ENCODE measurements at regions not wholly inside any gene's neighbourhood (a gene's known extent, or its start where the extent isn't known, plus 50 kb on each side); places are given as distances from the start of the nearest gene placed in this dataset.

DNA sequence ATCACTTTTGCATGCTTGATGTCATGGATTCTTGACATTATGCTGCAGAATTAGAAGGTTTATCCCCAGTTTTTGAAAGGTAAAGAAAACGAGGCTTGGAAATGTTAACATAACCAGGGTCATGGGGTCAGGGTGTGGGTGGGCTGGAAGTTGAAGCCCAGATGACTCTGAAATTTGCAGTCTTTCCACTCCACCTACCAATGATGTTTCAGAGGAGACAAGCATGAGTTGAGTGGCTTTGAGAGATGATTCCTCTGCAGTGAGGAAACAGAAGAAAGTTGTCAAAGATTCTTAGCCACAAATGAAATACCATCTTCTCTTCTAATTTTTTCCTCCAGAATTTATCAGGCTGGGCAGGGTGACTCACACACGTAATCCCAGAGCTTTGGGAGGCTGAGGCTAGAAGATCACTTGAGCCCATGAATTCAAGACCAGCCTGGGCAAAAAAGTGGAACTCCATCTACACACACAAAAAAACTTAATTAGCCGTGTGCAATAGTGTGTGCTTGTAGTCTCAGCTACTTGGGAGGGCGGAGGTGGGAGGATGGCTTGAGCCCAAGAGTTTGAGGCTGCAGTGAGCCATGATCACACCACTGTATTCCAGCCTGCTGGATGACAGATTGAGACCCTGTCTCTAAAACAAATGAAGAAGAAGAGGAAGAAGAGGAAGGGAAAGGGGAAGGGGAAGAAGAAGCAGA lies 239.1 kb upstream of the AUTS2 start (continued):
- TF ChIP-seq, protein P1, sequence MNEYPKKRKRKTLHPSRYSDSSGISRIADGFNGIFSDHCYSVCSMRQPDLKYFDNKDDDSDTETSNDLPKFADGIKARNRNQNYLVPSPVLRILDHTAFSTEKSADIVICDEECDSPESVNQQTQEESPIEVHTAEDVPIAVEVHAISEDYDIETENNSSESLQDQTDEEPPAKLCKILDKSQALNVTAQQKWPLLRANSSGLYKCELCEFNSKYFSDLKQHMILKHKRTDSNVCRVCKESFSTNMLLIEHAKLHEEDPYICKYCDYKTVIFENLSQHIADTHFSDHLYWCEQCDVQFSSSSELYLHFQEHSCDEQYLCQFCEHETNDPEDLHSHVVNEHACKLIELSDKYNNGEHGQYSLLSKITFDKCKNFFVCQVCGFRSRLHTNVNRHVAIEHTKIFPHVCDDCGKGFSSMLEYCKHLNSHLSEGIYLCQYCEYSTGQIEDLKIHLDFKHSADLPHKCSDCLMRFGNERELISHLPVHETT (tag by site-specific recombination; IDR thresholded peaks at IDR 0.05), result no peak
- TF ChIP-seq GLIS2 (tag by site-specific recombination; IDR thresholded peaks at IDR 0.05) (no peak), SETDB1 (IDR thresholded peaks at IDR 0.05; ENCODE audit: insufficient read length, low read length) (no peak)
- TF ChIP-seq, protein P2, sequence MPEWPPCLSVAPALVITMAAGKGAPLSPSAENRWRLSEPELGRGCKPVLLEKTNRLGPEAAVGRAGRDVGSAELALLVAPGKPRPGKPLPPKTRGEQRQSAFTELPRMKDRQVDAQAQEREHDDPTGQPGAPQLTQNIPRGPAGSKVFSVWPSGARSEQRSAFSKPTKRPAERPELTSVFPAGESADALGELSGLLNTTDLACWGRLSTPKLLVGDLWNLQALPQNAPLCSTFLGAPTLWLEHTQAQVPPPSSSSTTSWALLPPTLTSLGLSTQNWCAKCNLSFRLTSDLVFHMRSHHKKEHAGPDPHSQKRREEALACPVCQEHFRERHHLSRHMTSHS (tag by site-specific recombination; IDR thresholded peaks at IDR 0.05), result no peak

DNA sequence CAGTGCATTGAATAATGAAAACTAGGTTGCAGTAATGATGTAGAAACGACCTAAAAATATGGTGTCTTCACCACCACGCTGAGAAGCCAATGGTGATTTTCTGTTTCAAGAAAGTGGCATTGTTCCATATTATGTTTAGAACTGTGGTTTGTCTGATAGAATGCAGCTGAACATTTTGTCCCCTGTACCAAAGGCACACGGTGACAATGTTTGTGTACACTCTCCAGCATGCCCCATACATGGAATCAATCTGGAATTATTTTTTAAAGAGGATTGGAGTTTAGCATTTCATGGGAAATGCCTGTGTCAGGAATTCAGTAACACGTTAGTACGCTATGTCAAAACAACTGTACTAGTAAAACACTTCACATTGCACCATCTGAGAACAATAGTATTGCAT lies 237.4 kb upstream of the AUTS2 start:
- Histone ChIP-seq H3K4me3 (ENCODE audit: low read depth, low read length) (no peak overlapping the region), H3K27ac (ENCODE audit: extremely low read depth, low read depth, low read length) (no peak overlapping the region), H3K4me1 (ENCODE audit: control insufficient read depth, insufficient read depth, low read length) (peaks cover 3% of the 10 kb centered on the region), H3K36me3 (ENCODE audit: control insufficient read depth in 2 of 2, insufficient read depth in 1 of 2, low read length in 2 of 2) (no peaks in the 10 kb centered on the region), H3K9me3 (ENCODE audit: control insufficient read depth, insufficient read depth, low read depth, low read length) (no peaks in the 10 kb centered on the region)
- CTCF ChIA-PET, result no interaction called here
- TF ChIP-seq EGR2 (tag by site-specific recombination; IDR thresholded peaks at IDR 0.05; ENCODE audit: low read depth), result no peak
- TF ChIP-seq ZNF585B (tag by site-specific recombination; IDR thresholded peaks at IDR 0.05), result peak; percentile 33; the same call in 1 of the 2 replicates
- POLR2A ChIA-PET, result no interaction called here

DNA sequence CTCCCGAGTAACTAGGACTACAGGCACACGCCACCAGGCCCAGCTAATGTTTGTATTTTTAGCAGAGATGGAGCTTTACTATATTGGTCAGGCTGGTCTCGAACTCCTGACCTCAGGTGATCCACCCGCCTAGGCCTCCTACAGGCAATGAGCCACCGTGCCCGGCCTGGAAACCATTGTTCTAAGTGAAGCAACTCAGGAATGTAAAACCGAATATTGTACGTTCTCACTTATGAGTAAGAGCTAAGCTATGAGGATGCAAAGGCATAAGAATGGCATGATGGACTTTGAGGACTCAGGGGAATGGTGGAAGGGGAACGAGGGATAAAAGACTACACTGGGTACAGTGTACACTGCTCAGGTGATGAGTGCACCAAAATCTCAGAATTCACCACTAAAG lies 235.1 kb upstream of the AUTS2 start:
- TF ChIP-seq, protein P3, sequence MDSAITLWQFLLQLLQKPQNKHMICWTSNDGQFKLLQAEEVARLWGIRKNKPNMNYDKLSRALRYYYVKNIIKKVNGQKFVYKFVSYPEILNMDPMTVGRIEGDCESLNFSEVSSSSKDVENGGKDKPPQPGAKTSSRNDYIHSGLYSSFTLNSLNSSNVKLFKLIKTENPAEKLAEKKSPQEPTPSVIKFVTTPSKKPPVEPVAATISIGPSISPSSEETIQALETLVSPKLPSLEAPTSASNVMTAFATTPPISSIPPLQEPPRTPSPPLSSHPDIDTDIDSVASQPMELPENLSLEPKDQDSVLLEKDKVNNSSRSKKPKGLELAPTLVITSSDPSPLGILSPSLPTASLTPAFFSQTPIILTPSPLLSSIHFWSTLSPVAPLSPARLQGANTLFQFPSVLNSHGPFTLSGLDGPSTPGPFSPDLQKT (IDR thresholded peaks at IDR 0.05; ENCODE audit: borderline replicate concordance, low read depth, low read length), result no peak
- TF ChIP-seq ZNF701 (tag by site-specific recombination; IDR thresholded peaks at IDR 0.05), result no peak
- no peak for TF ChIP-seq SP3 (tag by site-specific recombination; IDR thresholded peaks at IDR 0.05)
- no peak for TF ChIP-seq ZNF623 (tag by site-specific recombination; IDR thresholded peaks at IDR 0.05)
- H3K36me3 ChIP-seq (ENCODE audit: control insufficient read depth in 2 of 2, insufficient read depth in 1 of 2, low read length in 2 of 2), result no peaks in the 10 kb centered on the region
- ChIA-PET POLR2A (no interaction called here), CTCF (no interaction called here)
- H3K27ac ChIP-seq (ENCODE audit: extremely low read depth, low read depth, low read length), result no peak overlapping the region
- H3K9me3 ChIP-seq (ENCODE audit: control insufficient read depth, insufficient read depth, low read depth, low read length), result no peaks in the 10 kb centered on the region
- H3K4me1 ChIP-seq (ENCODE audit: control insufficient read depth, insufficient read depth, low read length), result peaks cover 7% of the 10 kb centered on the region
- H3K4me3 ChIP-seq (ENCODE audit: low read depth, low read length), result no peak overlapping the region

DNA sequence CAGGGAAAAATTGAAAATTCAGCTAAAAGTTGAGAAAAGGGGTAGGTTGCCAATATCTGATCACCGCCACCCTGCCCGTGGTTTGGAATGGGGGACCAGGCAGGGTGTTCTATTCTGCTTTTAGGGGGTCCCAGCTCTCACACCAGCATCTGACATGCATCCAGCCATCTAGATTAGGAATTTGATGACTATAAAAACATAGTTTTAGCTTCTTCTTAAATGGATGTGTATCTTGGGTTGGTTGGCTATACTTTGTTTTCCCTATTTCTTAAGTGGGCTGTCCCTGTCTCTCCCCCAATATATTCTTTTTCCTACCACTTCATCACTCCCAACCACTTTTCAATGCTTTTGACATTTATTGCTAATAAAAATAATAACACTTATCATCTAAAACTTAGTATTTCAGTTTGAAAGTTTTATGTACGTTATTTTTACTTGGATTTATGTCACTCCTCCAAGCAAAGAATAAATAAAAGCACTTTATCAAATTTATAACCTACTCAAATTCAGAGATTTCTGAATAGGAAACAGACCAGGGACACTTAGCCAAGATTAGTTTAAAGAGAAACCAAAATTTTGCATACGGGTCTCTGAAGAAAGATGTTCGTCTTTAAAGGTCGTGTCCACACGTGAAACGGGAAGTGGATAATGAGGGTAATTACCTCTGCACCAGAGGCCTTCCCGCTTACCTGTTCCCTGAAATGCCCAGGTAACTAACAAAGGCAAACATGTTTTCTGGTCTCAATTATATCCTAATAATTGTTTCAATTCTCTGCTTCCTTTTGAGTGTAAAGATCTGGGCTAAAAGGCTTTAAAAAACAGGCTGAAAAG lies 233.2 kb upstream of the AUTS2 start:
- Histone ChIP-seq H3K27ac (ENCODE audit: extremely low read depth, low read depth, low read length) (no peak overlapping the region), H3K4me1 (ENCODE audit: control insufficient read depth, insufficient read depth, low read length) (peaks cover 7% of the 10 kb centered on the region), H3K36me3 (ENCODE audit: control insufficient read depth in 2 of 2, insufficient read depth in 1 of 2, low read length in 2 of 2) (no peaks in the 10 kb centered on the region), H3K4me3 (ENCODE audit: low read depth, low read length) (no peak overlapping the region), H3K9me3 (ENCODE audit: control insufficient read depth, insufficient read depth, low read depth, low read length) (no peaks in the 10 kb centered on the region)
- TF ChIP-seq ZNF335 (tag by site-specific recombination; conservative IDR thresholded peaks at IDR 0.05) (no peak), ZNF184 (tag by site-specific recombination; IDR thresholded peaks at IDR 0.05) (no peak), ZBTB8A (tag by site-specific recombination; IDR thresholded peaks at IDR 0.05) (no peak; the same call in 1 of the 2 replicates), ZNF341 (tag by site-specific recombination; IDR thresholded peaks at IDR 0.05; ENCODE audit: low read depth) (peak; percentile 26; the same call in 1 of the 2 replicates), ZNF791 (tag by site-specific recombination; IDR thresholded peaks at IDR 0.05) (no peak), ZBTB1 (tag by site-specific recombination; IDR thresholded peaks at IDR 0.05) (no peak)
- TF ChIP-seq, protein P4, sequence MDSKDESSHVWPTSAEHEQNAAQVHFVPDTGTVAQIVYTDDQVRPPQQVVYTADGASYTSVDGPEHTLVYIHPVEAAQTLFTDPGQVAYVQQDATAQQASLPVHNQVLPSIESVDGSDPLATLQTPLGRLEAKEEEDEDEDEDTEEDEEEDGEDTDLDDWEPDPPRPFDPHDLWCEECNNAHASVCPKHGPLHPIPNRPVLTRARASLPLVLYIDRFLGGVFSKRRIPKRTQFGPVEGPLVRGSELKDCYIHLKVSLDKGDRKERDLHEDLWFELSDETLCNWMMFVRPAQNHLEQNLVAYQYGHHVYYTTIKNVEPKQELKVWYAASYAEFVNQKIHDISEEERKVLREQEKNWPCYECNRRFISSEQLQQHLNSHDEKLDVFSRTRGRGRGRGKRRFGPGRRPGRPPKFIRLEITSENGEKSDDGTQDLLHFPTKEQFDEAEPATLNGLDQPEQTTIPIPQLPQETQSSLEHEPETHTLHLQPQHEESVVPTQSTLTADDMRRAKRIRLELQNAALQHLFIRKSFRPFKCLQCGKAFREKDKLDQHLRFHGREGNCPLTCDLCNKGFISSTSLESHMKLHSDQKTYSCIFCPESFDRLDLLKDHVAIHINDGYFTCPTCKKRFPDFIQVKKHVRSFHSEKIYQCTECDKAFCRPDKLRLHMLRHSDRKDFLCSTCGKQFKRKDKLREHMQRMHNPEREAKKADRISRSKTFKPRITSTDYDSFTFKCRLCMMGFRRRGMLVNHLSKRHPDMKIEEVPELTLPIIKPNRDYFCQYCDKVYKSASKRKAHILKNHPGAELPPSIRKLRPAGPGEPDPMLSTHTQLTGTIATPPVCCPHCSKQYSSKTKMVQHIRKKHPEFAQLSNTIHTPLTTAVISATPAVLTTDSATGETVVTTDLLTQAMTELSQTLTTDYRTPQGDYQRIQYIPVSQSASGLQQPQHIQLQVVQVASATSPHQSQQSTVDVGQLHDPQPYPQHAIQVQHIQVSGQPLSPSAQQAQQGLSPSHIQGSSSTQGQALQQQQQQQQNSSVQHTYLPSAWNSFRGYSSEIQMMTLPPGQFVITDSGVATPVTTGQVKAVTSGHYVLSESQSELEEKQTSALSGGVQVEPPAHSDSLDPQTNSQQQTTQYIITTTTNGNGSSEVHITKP (tag by site-specific recombination; IDR thresholded peaks at IDR 0.05), result peak; percentile 91
- TF ChIP-seq, protein P5, sequence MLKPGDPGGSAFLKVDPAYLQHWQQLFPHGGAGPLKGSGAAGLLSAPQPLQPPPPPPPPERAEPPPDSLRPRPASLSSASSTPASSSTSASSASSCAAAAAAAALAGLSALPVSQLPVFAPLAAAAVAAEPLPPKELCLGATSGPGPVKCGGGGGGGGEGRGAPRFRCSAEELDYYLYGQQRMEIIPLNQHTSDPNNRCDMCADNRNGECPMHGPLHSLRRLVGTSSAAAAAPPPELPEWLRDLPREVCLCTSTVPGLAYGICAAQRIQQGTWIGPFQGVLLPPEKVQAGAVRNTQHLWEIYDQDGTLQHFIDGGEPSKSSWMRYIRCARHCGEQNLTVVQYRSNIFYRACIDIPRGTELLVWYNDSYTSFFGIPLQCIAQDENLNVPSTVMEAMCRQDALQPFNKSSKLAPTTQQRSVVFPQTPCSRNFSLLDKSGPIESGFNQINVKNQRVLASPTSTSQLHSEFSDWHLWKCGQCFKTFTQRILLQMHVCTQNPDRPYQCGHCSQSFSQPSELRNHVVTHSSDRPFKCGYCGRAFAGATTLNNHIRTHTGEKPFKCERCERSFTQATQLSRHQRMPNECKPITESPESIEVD (tag by site-specific recombination; IDR thresholded peaks at IDR 0.05), result peak; percentile 60
- POLR2A ChIA-PET, result no interaction called here
- CTCF ChIA-PET, result interaction anchor here (0.6 kb wide), 1 partner anchor 69 kb away, joined by 3 read pairs; no protein-coding TSS in a partner anchor

Data from HEK293 (cell line).